SHP77 treated with DMSO at 0.1 percent for 48 hours (cell line): ENCODE measurements at regions not wholly inside any gene's neighbourhood (a gene's known extent, or its start where the extent isn't known, plus 50 kb on each side); places are given as distances from the start of the nearest gene placed in this dataset.
A peak's percentile ranks its signal among the peaks of the same experiment; 100 is the strongest.
"Not testable (repeated sequence)": the region's sequence is repeated elsewhere in the genome, so short reads cannot be mapped to it uniquely, and the experiment has no call there.

Source experiments
- DNase-seq: peaks from one replicate; lab custom pipeline; 2025; lab: John Stamatoyannopoulos, UW

- no peak for DNase-seq
Observed at GRCh38 chr13:32828711-32829110, 187.5 kb upstream of the KL start.

- DNase-seq = no peak
Observed at GRCh38 chr13:32829269-32829668, 187.0 kb upstream of the KL start.

GRCh38 chr13:32829676-32830335, 186.4 kb upstream of the KL start:
- no peak for DNase-seq

GRCh38 chr13:32830336-32831031, 185.7 kb upstream of the KL start:
- no peak for DNase-seq

GRCh38 chr13:32837307-32837972, 178.8 kb upstream of the KL start:
- DNase-seq = no peak

GRCh38 chr13:32837973-32838927, 178.0 kb upstream of the KL start:
- no peak for DNase-seq

GRCh38 chr13:32838945-32839344, 177.3 kb upstream of the KL start:
- DNase-seq = peak; percentile 60

GRCh38 chr13:32840113-32840512, 176.1 kb upstream of the KL start:
- DNase-seq = no peak

GRCh38 chr13:32840989-32841713, 175.1 kb upstream of the KL start:
- no peak for DNase-seq

- DNase-seq = no peak
Observed at GRCh38 chr13:32845952-32846950, 170.0 kb upstream of the KL start.

GRCh38 chr13:32847976-32848375, 168.2 kb upstream of the KL start:
- not testable (repeated sequence) for DNase-seq

- DNase-seq = no peak
Observed at GRCh38 chr13:32849369-32849768, 166.9 kb upstream of the KL start.

GRCh38 chr13:32850316-32851052, 165.7 kb upstream of the KL start:
- no peak for DNase-seq

GRCh38 chr13:32851083-32852069, 164.8 kb upstream of the KL start:
- no peak for DNase-seq

GRCh38 chr13:32852526-32852925, 163.7 kb upstream of the KL start:
- no peak for DNase-seq

GRCh38 chr13:32857077-32857476, 159.1 kb upstream of the KL start:
- no peak for DNase-seq

GRCh38 chr13:32857689-32858088, 158.5 kb upstream of the KL start:
- no peak for DNase-seq

- DNase-seq = no peak
Observed at GRCh38 chr13:32859707-32860292, 156.4 kb upstream of the KL start.
